GM06990 (cell line): ENCODE measurements at regions not wholly inside any gene's neighbourhood (a gene's known extent, or its start where the extent isn't known, plus 50 kb on each side); places are given as distances from the start of the nearest gene placed in this dataset.
"Not testable (repeated sequence)": the region's sequence is repeated elsewhere in the genome, so short reads cannot be mapped to it uniquely, and the experiment has no call there.

Source experiments
- DNase-seq: peaks from one replicate; pipeline ENCODE4 v3.0.0-alpha.2; 2011; ENCODE audit not compliant: insufficient read length; ENCODE audit errors: extremely low read depth
- H3K27me3 ChIP-seq: replicated peaks from 2 replicates; pipeline ENCODE4 v1.6.0; 2011; ENCODE audit warnings: low read length; ENCODE audit not compliant: control insufficient read depth, insufficient read depth
- H3K36me3 ChIP-seq: 2 replicates; pipeline ENCODE4 v1.5.1; 2011; ENCODE audit warnings: low read length; ENCODE audit not compliant: control insufficient read depth, insufficient read depth
- H3K4me3 ChIP-seq: replicated peaks from 2 replicates; pipeline ENCODE4 v1.5.1; 2011; ENCODE audit warnings: low read depth, mild to moderate bottlenecking, control low read depth, low read length
- CTCF ChIP-seq: IDR thresholded peaks from 2 replicates; pipeline ENCODE4 v1.5.1; 2011; ENCODE audit warnings: low read length, control low read depth, mild to moderate bottlenecking, inconsistent platforms; ENCODE audit not compliant: insufficient read depth, poor library complexity, severe bottlenecking

GRCh38 chr2:13666582-13667414 is 950.1 kb downstream of the TRIB2 start:
- H3K4me3 ChIP-seq = no peak overlapping the region
- peak; percentile 6 for DNase-seq
- no peaks in the 10 kb centered on the region for H3K27me3 ChIP-seq
- TF ChIP-seq CTCF = no peak
- no peaks in the 10 kb centered on the region for H3K36me3 ChIP-seq

- no peak for TF ChIP-seq CTCF
- Histone ChIP-seq H3K27me3 (no peaks in the 10 kb centered on the region), H3K4me3 (no peak overlapping the region), H3K36me3 (no peaks in the 10 kb centered on the region)
- DNase-seq = no peak
Observed at GRCh38 chr2:13667415-13667757, 950.6 kb downstream of the TRIB2 start.

- no peak for DNase-seq
- Histone ChIP-seq H3K4me3 (no peak overlapping the region), H3K27me3 (no peaks in the 10 kb centered on the region), H3K36me3 (no peaks in the 10 kb centered on the region)
- no peak for TF ChIP-seq CTCF
Observed at GRCh38 chr2:13669607-13670006, 952.9 kb downstream of the TRIB2 start.

- not testable (repeated sequence) for DNase-seq, H3K36me3 ChIP-seq, H3K27me3 ChIP-seq, H3K4me3 ChIP-seq
Observed at GRCh38 chr2:13673821-13674220, 957.1 kb downstream of the TRIB2 start.

GRCh38 chr2:13676269-13676668 is 956.2 kb upstream of the LRATD1 start:
- Histone ChIP-seq H3K4me3 (no peak overlapping the region), H3K27me3 (no peaks in the 10 kb centered on the region), H3K36me3 (no peaks in the 10 kb centered on the region)
- TF ChIP-seq CTCF = no peak
- DNase-seq = no peak

GRCh38 chr2:13681936-13682335 is 950.6 kb upstream of the LRATD1 start:
- TF ChIP-seq CTCF = no peak
- no peak for DNase-seq
- no peak overlapping the region for H3K4me3 ChIP-seq

More at GRCh38 chr2:13681936-13682335, 950.6 kb upstream of the LRATD1 start:
- Histone ChIP-seq H3K27me3 (no peaks in the 10 kb centered on the region), H3K36me3 (no peaks in the 10 kb centered on the region)
